WTC11 (cell line): ENCODE measurements at regions not wholly inside any gene's neighbourhood (a gene's known extent, or its start where the extent isn't known, plus 50 kb on each side); places are given as distances from the start of the nearest gene placed in this dataset.

Experiments
- HMGA2 ChIP-seq: fragments of 250-450 bp; sonication (Bioruptor Pico); IDR thresholded peaks from 2 replicates; pipeline ENCODE4 v1.4.0; 2021; ENCODE audit warnings: mild to moderate bottlenecking, moderate library complexity
- JAZF1 ChIP-seq: fragments of 250-450 bp; sonication (Bioruptor Pico); IDR thresholded peaks from 2 replicates; pipeline ENCODE4 v1.9.0; 2021; ENCODE audit warnings: moderate library complexity, mild to moderate bottlenecking, inconsistent platforms
- NFE2L1 ChIP-seq: sonication (generic); formaldehyde crosslinking; IDR thresholded peaks from 2 replicates; pipeline ENCODE4 v1.8.1; 2023; ENCODE audit warnings: missing genetic modification reagents
- SMAD3 ChIP-seq: sonication (generic); formaldehyde crosslinking; IDR thresholded peaks from 2 replicates; pipeline ENCODE4 v1.8.0; 2022; ENCODE audit warnings: missing genetic modification reagents, mild to moderate bottlenecking, borderline replicate concordance
- ZNF138 ChIP-seq: sonication (generic); formaldehyde crosslinking; conservative IDR thresholded peaks from 2 replicates; pipeline ENCODE4 v1.8.1; 2022; ENCODE audit warnings: mild to moderate bottlenecking, moderate library complexity, missing genetic modification reagents
- ZNF232 ChIP-seq: sonication (generic); formaldehyde crosslinking; IDR thresholded peaks from 2 replicates; pipeline ENCODE4 v1.8.0; 2022; ENCODE audit warnings: mild to moderate bottlenecking, missing genetic modification reagents
- TF ChIP-seq, protein P1 (sequence below): fragments of 200-600 bp; IDR thresholded peaks from 2 replicates; pipeline ENCODE4 v1.8.0; 2022; ENCODE audit warnings: antibody characterized with exemption
- TF ChIP-seq, protein P2 (sequence below): fragments of 250-450 bp; sonication (Bioruptor Pico); IDR thresholded peaks from 2 replicates; pipeline ENCODE4 v1.9.0; 2021; ENCODE audit warnings: mild to moderate bottlenecking
- TF ChIP-seq, protein P3 (sequence below): sonication (generic); formaldehyde crosslinking; IDR thresholded peaks from 2 replicates; pipeline ENCODE4 v1.8.0; 2022; ENCODE audit warnings: mild to moderate bottlenecking, missing genetic modification reagents
- TF ChIP-seq, protein P4 (sequence below): sonication (generic); formaldehyde crosslinking; IDR thresholded peaks from 2 replicates; pipeline ENCODE4 v1.8.1; 2023; ENCODE audit warnings: mild to moderate bottlenecking, missing genetic modification reagents, moderate library complexity
- TF ChIP-seq, protein P5 (sequence below): sonication (generic); formaldehyde crosslinking; conservative IDR thresholded peaks from 2 replicates; pipeline ENCODE4 v1.8.1; 2022; ENCODE audit warnings: mild to moderate bottlenecking, missing genetic modification reagents

DNA sequence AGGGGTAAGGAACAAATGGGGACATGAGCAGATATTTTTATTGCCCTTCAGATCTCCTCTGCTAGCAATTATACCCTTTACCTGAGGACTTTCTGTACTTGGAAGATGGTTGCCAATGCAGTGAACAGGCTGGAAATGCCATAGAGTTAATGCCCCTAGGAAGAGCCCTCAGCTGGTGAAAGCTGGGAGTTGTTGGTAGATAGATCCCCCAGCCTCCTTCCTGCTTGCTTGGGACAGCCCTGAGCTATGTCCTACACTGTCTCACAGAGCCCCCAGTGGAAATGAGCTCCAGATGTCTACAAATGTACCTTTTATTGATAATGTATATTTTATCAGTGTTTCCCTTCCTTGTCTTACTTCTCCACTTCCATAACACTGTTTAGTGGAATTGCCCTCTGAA is 87.6 kb upstream of the PAK5 start:
- TF ChIP-seq, protein P1, sequence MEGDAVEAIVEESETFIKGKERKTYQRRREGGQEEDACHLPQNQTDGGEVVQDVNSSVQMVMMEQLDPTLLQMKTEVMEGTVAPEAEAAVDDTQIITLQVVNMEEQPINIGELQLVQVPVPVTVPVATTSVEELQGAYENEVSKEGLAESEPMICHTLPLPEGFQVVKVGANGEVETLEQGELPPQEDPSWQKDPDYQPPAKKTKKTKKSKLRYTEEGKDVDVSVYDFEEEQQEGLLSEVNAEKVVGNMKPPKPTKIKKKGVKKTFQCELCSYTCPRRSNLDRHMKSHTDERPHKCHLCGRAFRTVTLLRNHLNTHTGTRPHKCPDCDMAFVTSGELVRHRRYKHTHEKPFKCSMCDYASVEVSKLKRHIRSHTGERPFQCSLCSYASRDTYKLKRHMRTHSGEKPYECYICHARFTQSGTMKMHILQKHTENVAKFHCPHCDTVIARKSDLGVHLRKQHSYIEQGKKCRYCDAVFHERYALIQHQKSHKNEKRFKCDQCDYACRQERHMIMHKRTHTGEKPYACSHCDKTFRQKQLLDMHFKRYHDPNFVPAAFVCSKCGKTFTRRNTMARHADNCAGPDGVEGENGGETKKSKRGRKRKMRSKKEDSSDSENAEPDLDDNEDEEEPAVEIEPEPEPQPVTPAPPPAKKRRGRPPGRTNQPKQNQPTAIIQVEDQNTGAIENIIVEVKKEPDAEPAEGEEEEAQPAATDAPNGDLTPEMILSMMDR, result no peak
- TF ChIP-seq ZNF138 (CRISPR knock-in tag) (no peak), HMGA2 (CRISPR knock-in tag) (no peak), NFE2L1 (CRISPR knock-in tag) (no peak), ZNF232 (CRISPR knock-in tag) (no peak), SMAD3 (no peak), JAZF1 (CRISPR knock-in tag) (no peak)
- TF ChIP-seq, protein P2, sequence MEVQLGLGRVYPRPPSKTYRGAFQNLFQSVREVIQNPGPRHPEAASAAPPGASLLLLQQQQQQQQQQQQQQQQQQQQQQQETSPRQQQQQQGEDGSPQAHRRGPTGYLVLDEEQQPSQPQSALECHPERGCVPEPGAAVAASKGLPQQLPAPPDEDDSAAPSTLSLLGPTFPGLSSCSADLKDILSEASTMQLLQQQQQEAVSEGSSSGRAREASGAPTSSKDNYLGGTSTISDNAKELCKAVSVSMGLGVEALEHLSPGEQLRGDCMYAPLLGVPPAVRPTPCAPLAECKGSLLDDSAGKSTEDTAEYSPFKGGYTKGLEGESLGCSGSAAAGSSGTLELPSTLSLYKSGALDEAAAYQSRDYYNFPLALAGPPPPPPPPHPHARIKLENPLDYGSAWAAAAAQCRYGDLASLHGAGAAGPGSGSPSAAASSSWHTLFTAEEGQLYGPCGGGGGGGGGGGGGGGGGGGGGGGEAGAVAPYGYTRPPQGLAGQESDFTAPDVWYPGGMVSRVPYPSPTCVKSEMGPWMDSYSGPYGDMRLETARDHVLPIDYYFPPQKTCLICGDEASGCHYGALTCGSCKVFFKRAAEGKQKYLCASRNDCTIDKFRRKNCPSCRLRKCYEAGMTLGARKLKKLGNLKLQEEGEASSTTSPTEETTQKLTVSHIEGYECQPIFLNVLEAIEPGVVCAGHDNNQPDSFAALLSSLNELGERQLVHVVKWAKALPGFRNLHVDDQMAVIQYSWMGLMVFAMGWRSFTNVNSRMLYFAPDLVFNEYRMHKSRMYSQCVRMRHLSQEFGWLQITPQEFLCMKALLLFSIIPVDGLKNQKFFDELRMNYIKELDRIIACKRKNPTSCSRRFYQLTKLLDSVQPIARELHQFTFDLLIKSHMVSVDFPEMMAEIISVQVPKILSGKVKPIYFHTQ, result no peak
- TF ChIP-seq, protein P3, sequence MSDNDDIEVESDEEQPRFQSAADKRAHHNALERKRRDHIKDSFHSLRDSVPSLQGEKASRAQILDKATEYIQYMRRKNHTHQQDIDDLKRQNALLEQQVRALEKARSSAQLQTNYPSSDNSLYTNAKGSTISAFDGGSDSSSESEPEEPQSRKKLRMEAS (CRISPR knock-in tag), result no peak
- TF ChIP-seq, protein P4, sequence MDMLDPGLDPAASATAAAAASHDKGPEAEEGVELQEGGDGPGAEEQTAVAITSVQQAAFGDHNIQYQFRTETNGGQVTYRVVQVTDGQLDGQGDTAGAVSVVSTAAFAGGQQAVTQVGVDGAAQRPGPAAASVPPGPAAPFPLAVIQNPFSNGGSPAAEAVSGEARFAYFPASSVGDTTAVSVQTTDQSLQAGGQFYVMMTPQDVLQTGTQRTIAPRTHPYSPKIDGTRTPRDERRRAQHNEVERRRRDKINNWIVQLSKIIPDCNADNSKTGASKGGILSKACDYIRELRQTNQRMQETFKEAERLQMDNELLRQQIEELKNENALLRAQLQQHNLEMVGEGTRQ (CRISPR knock-in tag), result no peak
- TF ChIP-seq, protein P5, sequence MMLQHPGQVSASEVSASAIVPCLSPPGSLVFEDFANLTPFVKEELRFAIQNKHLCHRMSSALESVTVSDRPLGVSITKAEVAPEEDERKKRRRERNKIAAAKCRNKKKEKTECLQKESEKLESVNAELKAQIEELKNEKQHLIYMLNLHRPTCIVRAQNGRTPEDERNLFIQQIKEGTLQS (CRISPR knock-in tag), result no peak
